GM21529 (cell line): ENCODE measurements at regions not wholly inside any gene's neighbourhood (a gene's known extent, or its start where the extent isn't known, plus 50 kb on each side); places are given as distances from the start of the nearest gene placed in this dataset.
"Not testable (repeated sequence)": the region's sequence is repeated elsewhere in the genome, so short reads cannot be mapped to it uniquely, and the experiment has no call there.

Source experiments
- ATAC-seq: cut with Tn5 transposase; IDR thresholded peaks from one replicate; pipeline ENCODE4 v1.9.1; 2021; ENCODE audit not compliant: unreplicated experiment

- no peak for ATAC-seq
These were observed 796.3 kb upstream of the RAG2 start for GRCh38 chr11:37394236-37394870.

DNA sequence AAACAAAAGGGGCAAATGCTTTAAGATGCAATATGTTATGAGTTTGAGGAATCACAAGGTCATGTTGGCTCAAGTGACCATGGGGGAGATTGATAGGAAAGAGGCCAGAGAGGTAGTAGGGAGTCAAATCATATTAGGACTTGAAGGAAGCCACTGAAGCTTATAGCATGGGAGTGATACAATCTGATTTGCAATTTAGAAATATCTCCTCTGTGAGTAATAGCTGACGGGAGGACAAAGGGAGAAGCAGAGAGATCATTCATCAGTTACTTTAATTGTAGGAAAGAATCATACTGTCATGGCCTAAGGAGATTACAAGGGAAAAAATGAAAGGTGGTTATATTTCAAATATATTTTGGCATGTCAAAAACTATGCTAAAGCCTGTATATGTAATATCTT is 793.6 kb upstream of the RAG2 start:
- ATAC-seq, result no peak

DNA sequence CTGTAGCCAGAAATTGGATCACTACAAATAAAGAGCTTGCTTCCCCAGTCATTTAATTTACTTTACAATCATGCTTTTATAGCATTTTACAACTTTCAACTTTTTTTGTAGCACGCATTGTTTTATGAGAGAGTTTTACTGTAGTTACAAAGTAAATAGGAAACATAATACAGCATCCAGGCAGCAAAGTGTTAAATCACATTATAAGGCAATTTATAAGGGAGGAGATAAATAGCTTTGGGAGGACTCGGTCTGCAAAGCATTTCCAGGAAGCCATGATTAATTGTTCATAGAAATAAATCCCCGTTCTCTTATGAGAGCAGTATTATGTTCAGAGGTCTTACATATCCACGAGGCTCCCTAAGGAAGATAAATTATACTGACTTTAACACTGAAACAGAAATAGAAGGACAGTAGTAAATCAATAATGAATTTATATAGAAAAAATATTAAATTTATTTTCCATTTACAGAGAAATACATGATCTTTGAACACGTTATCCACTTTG is 792.6 kb upstream of the RAG2 start:
- no peak for ATAC-seq

GRCh38 chr11:37378958-37379357 is 780.9 kb upstream of the RAG2 start:
- ATAC-seq, result no peak

GRCh38 chr11:37372667-37373066 is 774.6 kb upstream of the RAG2 start:
- ATAC-seq, result no peak

GRCh38 chr11:37371346-37371970 is 773.4 kb upstream of the RAG2 start:
- no peak for ATAC-seq

DNA sequence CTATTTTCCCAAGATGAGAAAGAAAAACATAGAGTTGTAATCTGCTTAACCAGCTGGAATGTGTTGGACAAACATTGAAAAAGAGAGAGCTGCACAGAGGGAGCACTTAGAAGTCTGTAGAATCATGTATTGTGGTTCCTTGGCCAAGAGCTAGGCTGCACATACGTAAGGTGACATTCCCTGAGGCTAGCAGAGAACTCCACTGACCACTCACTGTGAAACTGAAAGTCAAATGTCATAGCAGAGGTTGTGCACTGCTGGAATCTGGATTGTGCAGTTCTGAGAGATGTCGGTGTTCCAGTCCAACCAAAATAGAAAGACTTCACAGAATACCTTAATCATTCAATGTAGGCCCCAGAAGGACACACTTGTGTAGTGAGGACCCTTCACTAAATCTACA is 772.8 kb upstream of the RAG2 start:
- no peak for ATAC-seq

DNA sequence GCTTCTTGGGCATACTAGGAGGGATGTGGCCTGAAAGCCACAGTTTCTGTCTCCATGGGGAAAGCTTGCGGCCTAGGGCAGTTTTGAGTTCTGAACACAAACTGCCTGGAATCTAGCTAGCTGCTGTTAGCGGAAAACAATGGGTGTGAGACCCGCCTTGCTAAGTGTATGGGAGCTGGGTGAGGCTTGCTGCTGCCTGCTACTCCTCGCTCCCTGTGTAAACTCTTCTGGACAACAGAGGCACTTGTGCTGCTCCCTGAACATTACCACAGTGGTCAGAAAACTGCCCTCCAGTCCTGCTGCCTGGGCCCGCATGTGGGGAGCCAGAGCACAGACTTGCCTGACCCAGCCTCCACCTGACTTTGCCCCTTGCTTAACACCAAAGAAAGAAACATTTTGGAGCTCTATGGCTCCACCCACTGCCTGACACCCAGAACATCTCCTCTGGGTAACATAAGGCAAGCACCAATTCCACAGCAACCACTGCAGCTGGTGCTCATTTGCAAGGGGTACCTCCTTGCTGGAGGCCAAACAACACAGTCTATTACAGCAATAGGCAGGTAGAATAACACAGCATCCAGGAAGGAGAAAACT is 766.3 kb upstream of the RAG2 start:
- ATAC-seq, result no peak

DNA sequence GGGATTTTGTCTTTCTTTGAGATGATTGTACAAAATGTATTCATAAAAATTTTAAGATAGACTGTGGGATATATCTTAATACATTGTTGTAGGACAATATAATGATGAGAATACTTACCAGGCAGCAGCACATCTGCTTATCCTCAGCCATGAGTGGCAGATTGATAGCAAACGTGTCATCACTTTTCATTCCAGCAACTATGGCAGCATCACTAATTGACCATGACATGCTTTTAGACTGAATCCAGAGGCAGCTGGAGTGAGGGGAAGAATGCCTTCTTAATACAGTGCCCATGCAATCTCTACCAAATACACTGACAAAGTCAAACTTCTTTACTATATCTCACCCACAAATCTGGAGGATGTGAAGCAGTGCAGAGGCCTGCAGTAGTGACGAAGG is 755.2 kb upstream of the RAG2 start:
- no peak for ATAC-seq

DNA sequence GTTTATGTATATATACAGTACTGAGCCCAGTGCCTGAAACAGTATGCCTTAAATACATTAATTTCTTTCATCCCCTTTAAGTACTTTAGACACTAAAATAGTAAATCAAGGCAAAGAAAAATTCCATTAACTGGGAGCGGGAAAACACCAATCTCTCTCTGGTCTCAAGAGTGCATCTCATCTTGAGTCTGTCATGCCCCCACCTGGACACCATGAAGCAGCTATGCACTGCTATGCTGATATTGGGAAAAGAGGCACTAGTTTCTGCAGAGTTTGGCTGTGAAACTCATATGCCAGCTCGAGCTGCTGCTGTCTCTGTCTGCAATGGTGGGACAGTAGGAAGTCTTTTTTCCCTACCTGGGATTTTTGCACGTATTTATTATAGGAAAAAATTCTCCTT is 754.4 kb upstream of the RAG2 start:
- ATAC-seq, result no peak

DNA sequence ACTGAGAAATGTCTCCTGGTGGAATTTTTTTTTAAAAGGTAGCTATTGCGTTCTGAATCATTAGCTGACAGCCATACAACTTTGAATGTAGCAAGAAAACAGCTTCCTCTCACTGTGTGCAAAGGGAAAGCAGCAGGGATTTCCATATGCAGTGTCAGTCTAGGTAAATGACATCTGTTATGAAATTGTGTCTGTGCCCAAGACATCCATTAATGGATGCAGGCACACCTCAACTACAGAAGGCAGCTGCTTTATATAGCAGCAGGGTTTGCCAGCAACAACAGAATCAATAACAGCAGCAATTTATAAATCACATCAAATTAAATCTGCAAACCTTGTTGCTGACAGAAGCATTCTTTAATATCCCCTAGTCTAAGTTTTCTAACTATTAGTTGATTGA is 745.3 kb upstream of the RAG2 start:
- ATAC-seq, result no peak

- ATAC-seq, result no peak
These were observed 738.4 kb upstream of the RAG2 start for GRCh38 chr11:37336401-37336800.

DNA sequence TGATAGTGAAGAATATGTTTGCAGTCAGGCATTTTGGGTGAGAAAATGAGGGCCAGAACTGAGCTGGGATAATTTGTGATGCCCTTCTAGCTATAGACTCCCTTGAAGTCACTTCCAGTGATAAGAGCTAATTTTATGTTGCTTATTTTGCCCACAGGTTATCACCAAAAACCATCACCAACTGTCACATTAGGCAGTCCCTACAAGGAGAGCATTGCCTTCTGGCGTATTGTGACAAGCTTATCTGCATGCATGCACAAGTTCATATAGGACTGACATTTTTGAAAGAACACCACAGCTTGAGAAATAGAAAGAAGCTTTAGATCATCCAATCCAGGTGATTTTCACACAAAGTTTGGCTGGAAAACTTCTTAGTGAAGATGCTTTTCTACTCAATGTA is 735.3 kb upstream of the RAG2 start:
- no peak for ATAC-seq

DNA sequence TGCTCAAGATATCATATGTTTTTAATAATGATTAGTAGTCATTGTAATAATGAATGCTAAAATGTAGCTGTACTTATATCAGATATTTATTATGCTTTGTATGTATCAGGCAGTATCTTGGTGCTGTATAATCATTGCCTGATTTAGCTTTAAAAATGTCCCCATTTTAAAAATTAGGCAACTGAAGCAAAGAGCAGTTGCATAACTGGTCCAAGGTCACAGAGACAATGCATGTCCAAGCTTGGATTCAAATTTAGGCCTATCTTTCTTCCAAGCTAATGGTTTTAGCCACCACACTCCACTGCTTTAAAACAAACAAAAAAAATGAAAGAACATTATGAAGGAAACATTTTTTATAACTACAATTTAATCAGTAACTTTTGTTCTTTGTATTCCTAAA is 725.8 kb upstream of the RAG2 start:
- no peak for ATAC-seq

GRCh38 chr11:37322333-37323194 is 724.5 kb upstream of the RAG2 start:
- no peak for ATAC-seq

DNA sequence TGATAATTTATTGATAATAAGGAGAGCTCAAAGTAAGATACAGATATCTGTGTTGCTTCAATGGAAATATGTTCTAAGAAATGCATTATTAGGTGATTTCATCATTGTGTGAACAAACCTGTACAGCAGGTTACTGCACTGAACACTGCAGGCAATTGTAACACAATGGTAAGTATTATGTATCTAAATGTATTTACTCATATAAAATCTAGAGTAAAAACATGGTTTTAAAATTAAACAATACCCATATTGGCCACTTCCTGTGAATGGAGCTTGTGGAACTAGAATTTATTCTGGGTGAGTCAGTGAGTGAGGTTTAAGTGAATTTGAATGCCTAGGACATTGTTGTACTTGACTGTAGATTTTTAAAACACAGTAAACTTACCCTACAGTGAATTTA is 722.9 kb upstream of the RAG2 start:
- no peak for ATAC-seq

GRCh38 chr11:37317803-37318202 is 719.8 kb upstream of the RAG2 start:
- ATAC-seq, result no peak

DNA sequence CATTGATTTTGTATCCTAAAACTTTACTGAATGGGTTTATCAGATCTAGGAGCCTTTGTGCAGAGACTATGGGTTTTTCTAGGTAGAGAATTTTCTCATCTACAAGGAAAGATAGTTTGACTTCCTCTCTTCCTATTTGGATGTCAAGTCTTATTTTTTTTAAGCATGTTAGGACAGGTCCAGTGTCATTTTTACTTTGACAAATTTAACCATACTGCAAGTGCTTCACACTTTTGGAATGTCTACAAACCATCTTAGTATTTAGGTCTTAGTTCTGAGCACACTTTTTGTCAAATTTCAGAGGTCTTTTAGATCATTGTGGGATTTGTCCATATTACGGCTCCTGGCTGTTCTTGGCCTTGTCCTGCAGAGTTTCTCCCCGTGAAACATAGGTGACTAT is 715.2 kb upstream of the RAG2 start:
- ATAC-seq, result no peak

DNA sequence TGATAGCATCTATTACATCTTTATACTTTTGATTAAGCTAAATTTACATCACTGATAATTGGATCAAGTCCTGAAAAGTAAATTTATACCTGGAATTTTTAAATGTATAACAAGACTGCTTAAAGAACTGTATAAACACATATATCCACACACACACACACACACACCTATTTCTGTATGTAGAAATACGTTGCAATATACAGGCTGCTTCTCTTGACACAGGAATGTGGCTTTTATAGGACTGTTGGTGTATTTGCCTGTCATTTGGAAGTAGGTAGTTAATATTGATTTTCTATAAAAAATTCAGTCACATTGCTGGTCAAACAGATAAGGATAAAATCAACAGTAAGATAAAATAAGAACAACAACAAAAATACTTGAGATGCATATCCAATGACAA is 708.5 kb upstream of the RAG2 start:
- ATAC-seq, result no peak

- not testable (repeated sequence) for ATAC-seq
These were observed 703.4 kb upstream of the RAG2 start for GRCh38 chr11:37301405-37301804.

GRCh38 chr11:37298173-37298572 is 700.1 kb upstream of the RAG2 start:
- ATAC-seq, result no peak

DNA sequence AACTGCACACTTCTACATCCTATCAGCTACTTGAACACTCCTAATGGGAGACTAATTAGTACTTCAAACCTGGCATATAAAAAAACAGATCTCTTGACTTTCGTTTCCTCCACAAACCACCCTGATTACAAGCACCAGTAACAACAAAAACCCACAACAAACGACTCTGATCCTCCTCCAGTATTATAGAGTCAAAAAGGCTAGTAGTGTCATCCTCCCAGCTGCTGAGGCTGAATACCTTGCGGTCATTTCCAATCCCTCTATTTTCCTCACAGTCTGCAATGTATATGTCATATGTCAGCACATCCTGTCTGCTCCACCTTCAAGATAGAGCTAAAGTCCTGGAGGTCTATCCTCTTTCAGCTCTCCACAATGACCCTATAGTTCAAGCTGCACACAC is 688.9 kb upstream of the RAG2 start:
- no peak for ATAC-seq
